MCF 10A (cell line): ENCODE measurements at regions not wholly inside any gene's neighbourhood (a gene's known extent, or its start where the extent isn't known, plus 50 kb on each side); places are given as distances from the start of the nearest gene placed in this dataset.

Experiments
- BruUV-seq: library from RNA; stranded (reverse); fragments of 400-500 nt; replicated peaks from 2 replicates; lab custom pipeline; 2021; lab: Mats Ljungman, UMichigan
- CTCF ChIA-PET: fragments of 300-600 bp; sonication (Branson Sonifier 250); formaldehyde crosslinking; extraction: SDS; loops from one replicate; lab custom pipeline; 2021; ENCODE audit warnings: antibody characterized with exemption, inconsistent platforms; lab: Yijun Ruan, JAX
- POLR2A ChIA-PET: fragments of 300-600, 350-650 bp; sonication (Branson Sonifier 250); formaldehyde crosslinking; extraction: SDS; loops from one replicate; lab custom pipeline; 2020; ENCODE audit warnings: antibody characterized with exemption, inconsistent platforms; lab: Yijun Ruan, JAX
- DNase-seq: peaks from one replicate; pipeline ENCODE4 v3.0.0-alpha.2; 2018; ENCODE audit not compliant: unreplicated experiment
- H3K27ac Mint-ChIP-seq: one replicate; pipeline ENCODE4 v1.8.0; 2022; ENCODE audit warnings: mild to moderate bottlenecking, low read depth, mixed read lengths; ENCODE audit not compliant: unreplicated experiment
- H3K27me3 Mint-ChIP-seq: one replicate; pipeline ENCODE4 v1.8.0; 2022; ENCODE audit warnings: mixed read lengths; ENCODE audit not compliant: insufficient read depth, unreplicated experiment
- H3K36me3 Mint-ChIP-seq: one replicate; pipeline ENCODE4 v1.8.0; 2022; ENCODE audit warnings: mild to moderate bottlenecking, moderate library complexity, mixed read lengths; ENCODE audit not compliant: insufficient read depth, unreplicated experiment
- H3K4me1 Mint-ChIP-seq: one replicate; pipeline ENCODE4 v1.8.0; 2022; ENCODE audit warnings: mixed read lengths; ENCODE audit not compliant: insufficient read depth, unreplicated experiment
- H3K4me3 Mint-ChIP-seq: one replicate; pipeline ENCODE4 v1.8.0; 2022; ENCODE audit warnings: mild to moderate bottlenecking, moderate library complexity, mixed read lengths; ENCODE audit not compliant: unreplicated experiment
- H3K9me3 Mint-ChIP-seq: one replicate; pipeline ENCODE4 v1.8.0; 2022; ENCODE audit warnings: mixed read lengths; ENCODE audit not compliant: unreplicated experiment
- CTCF ChIP-seq: fragments of 200-600 bp; IDR thresholded peaks from one replicate; pipeline ENCODE4 v1.8.0; 2022; ENCODE audit warnings: antibody characterized with exemption, mild to moderate bottlenecking; ENCODE audit not compliant: unreplicated experiment
- intact Hi-C: fragments of 100-400 bp; cut with micrococcal nuclease; formaldehyde crosslinking; loops from 2 replicates; pipeline ENCODE4 v1.14.1; 2022

- Mint-ChIP-seq H3K4me3 (peak overlapping the region; percentile 54), H3K9me3 (peaks cover 5% of the 10 kb centered on the region), H3K36me3 (no peaks in the 10 kb centered on the region), H3K27ac (peak overlapping the region; percentile 91), H3K4me1 (peaks cover 56% of the 10 kb centered on the region), H3K27me3 (no peaks in the 10 kb centered on the region)
- intact Hi-C loops, result loop anchor here (1.0 to 10.0 kb wide), 10 partner anchors 59 to 681 kb away; no protein-coding TSS in a partner anchor
- ChIA-PET POLR2A (interaction anchor here (0.6 to 5.3 kb wide), 22 partner anchors 12 to 486 kb away, joined by 3 to 50 read pairs (median 4); partner anchors contain the start of gene JAG1), CTCF (interaction anchor here (0.6 to 2.4 kb wide), 7 partner anchors 10 to 603 kb away, joined by 3 to 8 read pairs (median 3); no protein-coding TSS in a partner anchor)
- BruUV-seq, result no TSS peak
- no peak for TF ChIP-seq CTCF
- DNase-seq, result peak; percentile 67
Observed at GRCh38 chr20:10863337-10864060, 189.7 kb upstream of the JAG1 start.

- peak; percentile 45 for DNase-seq
- Mint-ChIP-seq H3K27me3 (no peaks in the 10 kb centered on the region), H3K9me3 (peaks cover 5% of the 10 kb centered on the region), H3K36me3 (no peaks in the 10 kb centered on the region), H3K27ac (peak overlapping the region; percentile 91), H3K4me1 (peaks cover 56% of the 10 kb centered on the region), H3K4me3 (peak overlapping the region; percentile 54)
- intact Hi-C loops, result loop anchor here (5.0 to 10.0 kb wide), 9 partner anchors 58 to 681 kb away; no protein-coding TSS in a partner anchor
- TF ChIP-seq CTCF, result no peak
- ChIA-PET POLR2A (interaction anchor here (0.7 to 5.3 kb wide), 22 partner anchors 11 to 486 kb away, joined by 3 to 50 read pairs (median 4); partner anchors contain the start of gene JAG1), CTCF (interaction anchor here (0.9 to 2.4 kb wide), 3 partner anchors 11 to 341 kb away, joined by 3 to 8 read pairs (median 3); no protein-coding TSS in a partner anchor)
- BruUV-seq, result no TSS peak
Observed at GRCh38 chr20:10864076-10864672, 190.4 kb upstream of the JAG1 start.

- Mint-ChIP-seq H3K36me3 (no peaks in the 10 kb centered on the region), H3K4me1 (peaks cover 26% of the 10 kb centered on the region), H3K27ac (no peak overlapping the region), H3K4me3 (no peak overlapping the region), H3K27me3 (no peaks in the 10 kb centered on the region), H3K9me3 (no peaks in the 10 kb centered on the region)
- POLR2A ChIA-PET, result no interaction called here
- TF ChIP-seq CTCF, result no peak
- intact Hi-C loops, result loop anchor here (10.0 kb wide), 4 partner anchors 163 to 677 kb away; no protein-coding TSS in a partner anchor
- CTCF ChIA-PET, result no interaction called here
- no peak for DNase-seq
- no TSS peak for BruUV-seq
Observed at GRCh38 chr20:10868299-10868698, 194.5 kb upstream of the JAG1 start.

GRCh38 chr20:10873026-10873425 lies 199.2 kb upstream of the JAG1 start:
- ChIA-PET POLR2A (interaction anchor here (1.0 to 1.4 kb wide), 2 partner anchors 10 to 199 kb away, joined by 3 to 5 read pairs; partner anchors contain the start of gene JAG1), CTCF (interaction anchor here (0.9 kb wide), 1 partner anchor 23 kb away, joined by 3 read pairs; no protein-coding TSS in a partner anchor)
- no peak for DNase-seq
- Mint-ChIP-seq H3K36me3 (no peaks in the 10 kb centered on the region), H3K9me3 (no peaks in the 10 kb centered on the region), H3K4me3 (no peak overlapping the region), H3K4me1 (no peaks in the 10 kb centered on the region), H3K27ac (no peak overlapping the region), H3K27me3 (no peaks in the 10 kb centered on the region)
- no TSS peak for BruUV-seq
- TF ChIP-seq CTCF, result no peak
- intact Hi-C loops, result no loop called here
